ENCODE measurements at regions not wholly inside any gene's neighbourhood (a gene's known extent, or its start where the extent isn't known, plus 50 kb on each side); places are given as distances from the start of the nearest gene placed in this dataset.

DNA sequence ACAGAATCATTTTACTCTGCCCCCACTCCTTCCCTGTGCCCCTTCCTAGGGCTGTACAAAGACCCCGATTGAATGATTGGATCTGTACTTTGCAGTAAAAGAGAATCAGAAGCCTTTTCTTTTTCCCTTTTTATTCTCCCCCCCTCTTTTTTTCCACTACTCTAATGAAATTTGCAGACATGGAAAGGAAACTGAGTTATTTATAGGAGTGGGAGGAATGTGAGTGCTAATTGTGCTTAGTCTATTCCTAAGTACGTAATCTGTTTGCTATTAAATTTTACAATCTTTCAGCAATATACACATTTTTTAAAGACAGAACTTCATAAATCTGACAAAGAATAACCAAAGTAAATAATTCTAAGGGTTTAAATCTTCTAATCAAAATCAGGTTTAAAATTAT is 314.3 kb downstream of the MAP2K6 start:
- no peak overlapping the region for H3K9ac ChIP-seq (ENCODE audit: low read length in 5 of 5)
- no peaks in the 10 kb centered on the region for H3K36me3 ChIP-seq (ENCODE audit: control insufficient read depth in 5 of 5, insufficient read depth in 5 of 5, low read length in 5 of 5)
- H3K4me3 ChIP-seq (ENCODE audit: low read depth in 1 of 5, low read length in 5 of 5) = no peak overlapping the region
- H3K27me3 ChIP-seq (ENCODE audit: control insufficient read depth in 5 of 5, insufficient read depth in 4 of 5, low read length in 5 of 5) = no peaks in the 10 kb centered on the region
- no peak overlapping the region for H3K27ac ChIP-seq (ENCODE audit: low read depth, low read length)
- H3K4me1 ChIP-seq (ENCODE audit: control insufficient read depth in 5 of 5, insufficient read depth in 5 of 5, low read length in 5 of 5) = peaks cover 3 to 17% (median 8%) of the 10 kb centered on the region in 5 donors
- no peaks in the 10 kb centered on the region for H3K9me3 ChIP-seq (ENCODE audit: control insufficient read depth in 5 of 5, low read length in 5 of 5)

DNA sequence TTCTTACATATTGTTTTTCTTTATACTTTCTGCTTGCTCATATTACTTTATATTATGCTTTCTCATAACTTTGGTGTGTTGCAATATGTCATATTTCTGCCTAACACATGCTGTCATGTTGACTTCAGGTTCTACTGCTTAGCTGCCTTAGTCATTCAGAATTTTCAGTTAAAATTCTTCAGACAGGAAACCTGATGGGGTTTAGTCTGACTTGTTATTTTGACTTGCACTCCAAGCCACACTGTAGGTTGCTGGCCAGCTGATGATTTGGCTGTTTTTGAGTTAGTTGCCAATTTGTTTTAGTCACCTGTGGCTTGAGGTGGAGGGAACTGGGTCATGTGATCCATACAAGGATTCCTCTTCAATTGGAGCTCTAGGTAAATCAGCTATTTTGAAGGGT is 315.4 kb downstream of the MAP2K6 start:
- Histone ChIP-seq H3K36me3 (ENCODE audit: control insufficient read depth in 5 of 5, insufficient read depth in 5 of 5, low read length in 5 of 5) (no peaks in the 10 kb centered on the region), H3K9me3 (ENCODE audit: control insufficient read depth in 5 of 5, low read length in 5 of 5) (no peaks in the 10 kb centered on the region), H3K9ac (ENCODE audit: low read length in 5 of 5) (no peak overlapping the region), H3K27ac (ENCODE audit: low read depth, low read length) (no peak overlapping the region), H3K4me1 (ENCODE audit: control insufficient read depth in 5 of 5, insufficient read depth in 5 of 5, low read length in 5 of 5) (peaks cover 3 to 19% (median 10%) of the 10 kb centered on the region in 5 donors), H3K27me3 (ENCODE audit: control insufficient read depth in 5 of 5, insufficient read depth in 4 of 5, low read length in 5 of 5) (no peaks in the 10 kb centered on the region), H3K4me3 (ENCODE audit: low read depth in 1 of 5, low read length in 5 of 5) (no peak overlapping the region)

DNA sequence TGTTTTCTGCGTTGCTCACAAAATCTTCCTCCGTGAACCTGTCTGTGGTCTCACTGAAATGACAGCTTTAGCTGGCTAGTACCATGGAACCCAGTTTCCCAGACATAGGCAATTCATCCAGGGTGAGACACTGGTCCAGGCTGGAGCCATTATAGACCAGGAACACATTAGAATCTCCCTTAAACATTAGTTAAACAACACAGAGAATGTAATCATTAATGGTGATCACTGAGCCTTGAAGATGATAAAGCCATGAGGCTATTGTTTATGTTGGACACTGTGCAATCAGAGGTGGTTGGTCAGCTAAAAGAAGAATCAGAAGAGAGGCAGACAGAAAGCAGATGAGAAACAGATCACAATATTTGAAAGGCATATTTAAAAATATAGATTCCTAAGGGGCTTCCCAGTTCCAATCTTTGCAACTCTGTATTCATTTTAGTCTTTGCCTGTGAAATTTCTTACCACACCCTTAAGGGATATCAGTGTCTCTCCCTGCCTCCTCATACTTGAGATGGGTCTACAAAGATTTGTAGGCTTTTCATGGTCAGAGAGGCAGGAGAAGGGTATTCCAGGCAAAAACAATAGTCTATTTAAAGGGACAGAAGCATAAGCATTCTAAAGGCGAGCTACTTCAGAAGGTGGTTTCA is 317.9 kb downstream of the MAP2K6 start:
- Histone ChIP-seq H3K36me3 (ENCODE audit: control insufficient read depth in 5 of 5, insufficient read depth in 5 of 5, low read length in 5 of 5) (no peaks in the 10 kb centered on the region), H3K4me3 (ENCODE audit: low read depth in 1 of 5, low read length in 5 of 5) (no peak overlapping the region), H3K9ac (ENCODE audit: low read length in 5 of 5) (no peak overlapping the region), H3K9me3 (ENCODE audit: control insufficient read depth in 5 of 5, low read length in 5 of 5) (no peaks in the 10 kb centered on the region), H3K27me3 (ENCODE audit: control insufficient read depth in 5 of 5, insufficient read depth in 4 of 5, low read length in 5 of 5) (no peaks in the 10 kb centered on the region), H3K27ac (ENCODE audit: low read depth, low read length) (no peak overlapping the region), H3K4me1 (ENCODE audit: control insufficient read depth in 5 of 5, insufficient read depth in 5 of 5, low read length in 5 of 5) (peaks cover 3 to 14% (median 10%) of the 10 kb centered on the region in 5 donors)

DNA sequence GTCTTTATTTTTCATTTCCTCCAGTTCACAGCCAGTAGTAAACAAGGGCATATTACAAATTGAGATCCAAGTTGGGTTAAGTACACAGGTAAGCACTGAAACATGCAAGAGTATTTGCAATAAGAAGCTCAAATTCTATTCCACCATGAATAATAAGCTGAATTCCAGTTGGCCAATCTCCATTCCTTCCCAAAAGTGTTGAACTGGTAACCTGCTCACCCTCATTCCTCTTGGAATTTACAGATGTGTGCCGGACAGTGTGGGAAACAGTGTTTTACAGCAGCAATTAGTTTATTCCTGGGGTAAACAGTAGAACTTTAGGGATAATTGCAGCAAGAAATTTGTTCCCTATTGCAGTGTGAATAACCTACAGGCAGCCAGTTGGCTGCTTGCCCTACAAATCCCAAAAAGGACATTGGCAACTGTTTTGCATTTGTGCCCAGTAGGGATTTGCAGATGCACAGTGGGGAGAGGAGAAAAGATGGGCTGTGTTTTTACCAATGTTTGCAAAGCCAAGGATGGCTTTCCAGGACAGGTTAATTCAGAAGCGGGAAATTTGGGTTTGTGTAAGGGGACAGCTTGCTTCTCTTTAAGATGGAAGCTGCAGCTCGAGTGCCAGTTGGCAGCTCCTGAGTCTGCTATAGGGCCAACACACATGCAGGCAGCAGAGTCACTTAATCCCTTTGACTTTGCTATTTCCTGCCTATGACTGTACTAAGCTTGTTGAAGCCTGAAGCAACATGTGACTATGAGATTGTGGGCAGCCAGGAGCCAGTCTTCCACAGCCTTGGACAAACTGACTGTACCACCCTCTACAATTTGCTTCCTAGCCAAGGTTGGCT is 318.9 kb downstream of the MAP2K6 start:
- Histone ChIP-seq H3K27me3 (ENCODE audit: control insufficient read depth in 5 of 5, insufficient read depth in 4 of 5, low read length in 5 of 5) (no peaks in the 10 kb centered on the region), H3K4me3 (ENCODE audit: low read depth in 1 of 5, low read length in 5 of 5) (no peak overlapping the region), H3K9me3 (ENCODE audit: control insufficient read depth in 5 of 5, low read length in 5 of 5) (no peaks in the 10 kb centered on the region), H3K4me1 (ENCODE audit: control insufficient read depth in 5 of 5, insufficient read depth in 5 of 5, low read length in 5 of 5) (peaks cover 3 to 14% (median 10%) of the 10 kb centered on the region in 5 donors), H3K9ac (ENCODE audit: low read length in 5 of 5) (no peak overlapping the region), H3K27ac (ENCODE audit: low read depth, low read length) (no peak overlapping the region), H3K36me3 (ENCODE audit: control insufficient read depth in 5 of 5, insufficient read depth in 5 of 5, low read length in 5 of 5) (no peaks in the 10 kb centered on the region)

DNA sequence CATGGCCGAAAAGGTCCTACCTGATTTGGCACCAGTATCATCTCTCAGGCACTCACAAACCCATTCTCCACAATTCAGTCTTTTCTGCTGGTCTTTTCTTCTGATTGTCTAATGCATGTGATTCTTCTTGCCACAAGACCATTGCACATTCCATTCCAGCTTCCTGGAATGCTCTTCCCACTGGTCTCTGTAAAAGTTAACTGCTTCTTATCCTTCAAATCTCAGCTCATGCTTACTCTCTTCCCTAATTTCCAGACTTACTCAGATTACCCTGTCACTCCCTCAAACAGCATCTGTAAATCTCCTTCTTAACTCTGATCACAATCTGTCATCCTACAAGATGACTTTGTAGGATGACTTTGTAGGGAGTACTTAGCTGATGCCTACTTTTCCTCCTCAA is 320.2 kb downstream of the MAP2K6 start:
- Histone ChIP-seq H3K27me3 (ENCODE audit: control insufficient read depth in 5 of 5, insufficient read depth in 4 of 5, low read length in 5 of 5) (no peaks in the 10 kb centered on the region), H3K4me3 (ENCODE audit: low read depth in 1 of 5, low read length in 5 of 5) (no peak overlapping the region), H3K36me3 (ENCODE audit: control insufficient read depth in 5 of 5, insufficient read depth in 5 of 5, low read length in 5 of 5) (no peaks in the 10 kb centered on the region), H3K4me1 (ENCODE audit: control insufficient read depth in 5 of 5, insufficient read depth in 5 of 5, low read length in 5 of 5) (peaks cover 0 to 14% (median 10%) of the 10 kb centered on the region in 5 donors), H3K9me3 (ENCODE audit: control insufficient read depth in 5 of 5, low read length in 5 of 5) (no peaks in the 10 kb centered on the region), H3K27ac (ENCODE audit: low read depth, low read length) (no peak overlapping the region), H3K9ac (ENCODE audit: low read length in 5 of 5) (no peak overlapping the region)

DNA sequence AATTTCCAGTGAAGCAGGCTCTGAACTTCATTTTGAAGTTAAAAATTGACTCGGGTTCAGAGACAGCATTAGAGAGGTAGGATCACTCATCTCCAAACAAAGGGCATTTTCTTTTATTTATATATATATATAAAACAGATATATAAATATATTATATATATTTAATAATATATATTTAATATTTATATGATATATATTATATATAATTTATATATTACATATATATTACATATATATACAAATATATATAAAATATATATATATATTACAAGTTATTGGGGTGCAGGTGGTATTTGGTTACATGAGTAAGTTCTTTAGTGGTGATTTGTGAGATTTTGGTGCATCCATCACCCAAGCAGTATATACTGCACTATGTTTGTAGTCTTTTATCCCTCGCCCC is 320.8 kb downstream of the MAP2K6 start:
- no peaks in the 10 kb centered on the region for H3K9me3 ChIP-seq (ENCODE audit: control insufficient read depth in 5 of 5, low read length in 5 of 5)

DNA sequence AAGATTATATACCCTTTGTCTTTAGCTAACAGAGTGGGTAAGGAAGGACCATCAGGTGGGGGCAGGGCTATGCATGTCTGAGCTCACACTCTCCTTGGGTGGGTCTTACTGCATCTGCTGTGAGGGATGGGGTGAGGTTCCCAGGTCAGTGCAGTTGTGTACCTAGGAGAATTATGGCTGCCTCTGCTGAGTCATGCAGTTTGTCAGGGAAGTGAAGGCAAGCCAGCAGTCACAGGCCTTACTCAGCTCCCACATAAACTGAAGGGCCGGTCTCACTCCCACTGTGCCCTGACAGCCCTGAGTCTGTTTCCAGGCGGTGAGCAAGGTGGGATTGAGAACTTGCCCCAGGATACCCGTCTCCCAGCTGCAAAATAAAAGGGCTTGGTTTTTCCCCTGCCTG is 328.6 kb downstream of the MAP2K6 start:
- H3K4me1 ChIP-seq (ENCODE audit: control insufficient read depth in 5 of 5, insufficient read depth in 5 of 5, low read length in 5 of 5) = peaks cover 0 to 25% (median 0%) of the 10 kb centered on the region in 5 donors
- H3K4me3 ChIP-seq (ENCODE audit: low read depth in 1 of 5, low read length in 5 of 5) = no peak overlapping the region
- no peaks in the 10 kb centered on the region for H3K27me3 ChIP-seq (ENCODE audit: control insufficient read depth in 5 of 5, insufficient read depth in 4 of 5, low read length in 5 of 5)
- no peak overlapping the region for H3K27ac ChIP-seq (ENCODE audit: low read depth, low read length)
- no peak overlapping the region for H3K9ac ChIP-seq (ENCODE audit: low read length in 5 of 5)
- H3K36me3 ChIP-seq (ENCODE audit: control insufficient read depth in 5 of 5, insufficient read depth in 5 of 5, low read length in 5 of 5) = no peaks in the 10 kb centered on the region
- no peaks in the 10 kb centered on the region for H3K9me3 ChIP-seq (ENCODE audit: control insufficient read depth in 5 of 5, low read length in 5 of 5)

More for the DNA sequence above, 320.8 kb downstream of the MAP2K6 start:
- no peak overlapping the region for H3K4me3 ChIP-seq (ENCODE audit: low read depth in 1 of 5, low read length in 5 of 5)
- no peak overlapping the region for H3K9ac ChIP-seq (ENCODE audit: low read length in 5 of 5)
- H3K27ac ChIP-seq (ENCODE audit: low read depth, low read length) = no peak overlapping the region
- no peaks in the 10 kb centered on the region for H3K27me3 ChIP-seq (ENCODE audit: control insufficient read depth in 5 of 5, insufficient read depth in 4 of 5, low read length in 5 of 5)
- H3K36me3 ChIP-seq (ENCODE audit: control insufficient read depth in 5 of 5, insufficient read depth in 5 of 5, low read length in 5 of 5) = no peaks in the 10 kb centered on the region
- peaks cover 0 to 14% (median 10%) of the 10 kb centered on the region in 5 donors for H3K4me1 ChIP-seq (ENCODE audit: control insufficient read depth in 5 of 5, insufficient read depth in 5 of 5, low read length in 5 of 5)

DNA sequence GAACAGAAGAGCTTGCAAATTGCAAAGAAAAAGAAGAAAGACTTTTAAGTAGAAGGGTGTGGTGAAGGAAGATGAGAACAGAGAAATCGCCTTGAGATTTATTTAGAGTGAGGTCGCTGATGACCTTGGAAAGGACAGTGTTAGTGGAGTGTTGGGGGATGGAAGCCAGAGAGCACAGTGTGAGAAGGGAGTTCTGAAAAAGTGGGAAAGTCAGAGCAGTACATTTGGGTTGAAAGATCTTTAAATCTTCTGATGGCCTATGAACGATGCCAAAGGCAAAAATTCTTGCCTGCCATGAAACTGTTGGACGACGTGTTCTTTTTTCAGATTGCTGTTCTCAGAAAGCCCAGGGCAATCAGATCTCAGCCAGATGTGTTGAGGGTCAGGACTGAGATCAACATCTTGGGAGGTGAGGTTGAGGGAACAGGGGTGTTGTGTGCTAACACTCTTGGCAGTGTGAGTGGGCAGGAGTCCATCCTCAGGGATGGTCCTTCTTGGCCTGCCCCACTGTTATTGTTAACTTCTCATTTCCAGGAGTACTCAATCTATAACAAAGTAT is 330.1 kb downstream of the MAP2K6 start:
- no peak overlapping the region for H3K4me3 ChIP-seq (ENCODE audit: low read depth in 1 of 5, low read length in 5 of 5)
- H3K27ac ChIP-seq (ENCODE audit: low read depth, low read length) = no peak overlapping the region
- no peaks in the 10 kb centered on the region for H3K27me3 ChIP-seq (ENCODE audit: control insufficient read depth in 5 of 5, insufficient read depth in 4 of 5, low read length in 5 of 5)
- H3K4me1 ChIP-seq (ENCODE audit: control insufficient read depth in 5 of 5, insufficient read depth in 5 of 5, low read length in 5 of 5) = peaks cover 0 to 25% (median 0%) of the 10 kb centered on the region in 5 donors
- H3K9me3 ChIP-seq (ENCODE audit: control insufficient read depth in 5 of 5, low read length in 5 of 5) = no peaks in the 10 kb centered on the region
- H3K9ac ChIP-seq (ENCODE audit: low read length in 5 of 5) = no peak overlapping the region
- no peaks in the 10 kb centered on the region for H3K36me3 ChIP-seq (ENCODE audit: control insufficient read depth in 5 of 5, insufficient read depth in 5 of 5, low read length in 5 of 5)

DNA sequence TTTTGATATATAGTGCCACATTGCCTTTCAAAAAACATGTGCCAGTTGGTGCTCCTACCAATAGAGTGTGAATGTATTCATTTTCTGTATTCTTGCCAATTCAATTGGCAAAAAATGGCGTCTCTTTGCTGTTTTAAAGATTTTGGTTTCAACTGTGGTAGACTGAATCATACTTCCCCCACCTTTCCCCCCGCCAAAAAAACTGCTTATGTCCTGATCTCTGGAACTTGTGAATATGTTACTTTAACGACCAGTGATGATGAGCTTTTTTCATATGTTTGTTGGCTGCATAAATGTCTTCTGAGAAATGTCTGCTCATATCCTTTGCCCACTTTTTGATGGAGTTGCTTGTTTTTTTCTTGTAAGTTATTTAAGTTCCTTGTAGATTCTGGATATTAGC is 325.1 kb upstream of the KCNJ16 start:
- no peak overlapping the region for H3K9ac ChIP-seq (ENCODE audit: low read length in 5 of 5)
- no peak overlapping the region for H3K4me3 ChIP-seq (ENCODE audit: low read depth in 1 of 5, low read length in 5 of 5)
- H3K27me3 ChIP-seq (ENCODE audit: control insufficient read depth in 5 of 5, insufficient read depth in 4 of 5, low read length in 5 of 5) = no peaks in the 10 kb centered on the region
- no peak overlapping the region for H3K27ac ChIP-seq (ENCODE audit: low read depth, low read length)
- peaks cover 0 to 16% (median 0%) of the 10 kb centered on the region in 5 donors for H3K4me1 ChIP-seq (ENCODE audit: control insufficient read depth in 5 of 5, insufficient read depth in 5 of 5, low read length in 5 of 5)
- no peaks in the 10 kb centered on the region for H3K9me3 ChIP-seq (ENCODE audit: control insufficient read depth in 5 of 5, low read length in 5 of 5)
- no peaks in the 10 kb centered on the region for H3K36me3 ChIP-seq (ENCODE audit: control insufficient read depth in 5 of 5, insufficient read depth in 5 of 5, low read length in 5 of 5)

All from subcutaneous abdominal adipose tissue (tissue), 5 donors.